Glutamatergic neuron (in vitro differentiated cells): ENCODE measurements at regions not wholly inside any gene's neighbourhood (a gene's known extent, or its start where the extent isn't known, plus 50 kb on each side); places are given as distances from the start of the nearest gene placed in this dataset.

Experiments used
- DNase-seq: peaks from one replicate; pipeline ENCODE4 v3.0.0; 2022
- H3K27ac Mint-ChIP-seq: one replicate; pipeline ENCODE4 v1.8.0; 2020; ENCODE audit warnings: mild to moderate bottlenecking, mixed read lengths, inconsistent platforms; ENCODE audit not compliant: unreplicated experiment
- H3K27me3 Mint-ChIP-seq: one replicate; pipeline ENCODE4 v1.8.0; 2020; ENCODE audit warnings: mild to moderate bottlenecking, moderate library complexity, mixed read lengths, inconsistent platforms; ENCODE audit not compliant: unreplicated experiment
- H3K36me3 Mint-ChIP-seq: one replicate; pipeline ENCODE4 v1.8.0; 2020; ENCODE audit warnings: mild to moderate bottlenecking, mixed read lengths, inconsistent platforms; ENCODE audit not compliant: unreplicated experiment
- H3K4me1 Mint-ChIP-seq: one replicate; pipeline ENCODE4 v1.8.0; 2020; ENCODE audit warnings: mild to moderate bottlenecking, low read depth, mixed read lengths, inconsistent platforms; ENCODE audit not compliant: unreplicated experiment
- H3K4me3 Mint-ChIP-seq: one replicate; pipeline ENCODE4 v1.8.0; 2020; ENCODE audit warnings: mild to moderate bottlenecking, mixed read lengths, inconsistent platforms; ENCODE audit not compliant: unreplicated experiment
- H3K9me3 Mint-ChIP-seq: one replicate; pipeline ENCODE4 v1.8.0; 2020; ENCODE audit warnings: mild to moderate bottlenecking, moderate library complexity, mixed read lengths, inconsistent platforms; ENCODE audit not compliant: unreplicated experiment
- TF ChIP-seq, protein P1 (sequence below): fragments of 200-600 bp; sonication (generic); IDR thresholded peaks from one replicate; pipeline ENCODE4 v1.5.0; 2021; ENCODE audit not compliant: partially characterized antibody, unreplicated experiment

DNA sequence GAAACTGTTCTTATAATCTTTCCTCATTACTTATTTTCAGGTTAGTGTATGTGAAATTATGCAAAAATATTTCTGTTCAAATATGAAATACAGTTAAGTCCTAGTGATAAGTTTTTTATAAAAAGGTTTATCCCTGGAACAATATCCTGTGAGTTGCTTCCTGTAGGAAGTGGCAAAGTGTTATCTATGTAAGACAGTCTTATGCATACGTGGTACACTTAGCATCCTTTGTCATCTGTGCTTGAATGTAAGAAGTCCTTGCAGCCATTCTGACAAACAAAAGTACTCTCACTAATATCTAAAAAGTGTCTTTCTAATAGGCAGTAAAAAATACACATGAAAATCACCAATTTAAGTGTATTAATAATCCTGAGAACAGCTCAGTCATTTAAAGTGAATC lies 372.5 kb upstream of the BCHE start:
- DNase-seq: no peak
- H3K36me3 Mint-ChIP-seq: no peaks in the 10 kb centered on the region
- TF ChIP-seq, protein P1, sequence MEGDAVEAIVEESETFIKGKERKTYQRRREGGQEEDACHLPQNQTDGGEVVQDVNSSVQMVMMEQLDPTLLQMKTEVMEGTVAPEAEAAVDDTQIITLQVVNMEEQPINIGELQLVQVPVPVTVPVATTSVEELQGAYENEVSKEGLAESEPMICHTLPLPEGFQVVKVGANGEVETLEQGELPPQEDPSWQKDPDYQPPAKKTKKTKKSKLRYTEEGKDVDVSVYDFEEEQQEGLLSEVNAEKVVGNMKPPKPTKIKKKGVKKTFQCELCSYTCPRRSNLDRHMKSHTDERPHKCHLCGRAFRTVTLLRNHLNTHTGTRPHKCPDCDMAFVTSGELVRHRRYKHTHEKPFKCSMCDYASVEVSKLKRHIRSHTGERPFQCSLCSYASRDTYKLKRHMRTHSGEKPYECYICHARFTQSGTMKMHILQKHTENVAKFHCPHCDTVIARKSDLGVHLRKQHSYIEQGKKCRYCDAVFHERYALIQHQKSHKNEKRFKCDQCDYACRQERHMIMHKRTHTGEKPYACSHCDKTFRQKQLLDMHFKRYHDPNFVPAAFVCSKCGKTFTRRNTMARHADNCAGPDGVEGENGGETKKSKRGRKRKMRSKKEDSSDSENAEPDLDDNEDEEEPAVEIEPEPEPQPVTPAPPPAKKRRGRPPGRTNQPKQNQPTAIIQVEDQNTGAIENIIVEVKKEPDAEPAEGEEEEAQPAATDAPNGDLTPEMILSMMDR: no peak
- H3K9me3 Mint-ChIP-seq: no peaks in the 10 kb centered on the region
- no peaks in the 10 kb centered on the region for H3K27me3 Mint-ChIP-seq
- no peak overlapping the region for H3K27ac Mint-ChIP-seq
- H3K4me3 Mint-ChIP-seq: no peak overlapping the region
- no peaks in the 10 kb centered on the region for H3K4me1 Mint-ChIP-seq

DNA sequence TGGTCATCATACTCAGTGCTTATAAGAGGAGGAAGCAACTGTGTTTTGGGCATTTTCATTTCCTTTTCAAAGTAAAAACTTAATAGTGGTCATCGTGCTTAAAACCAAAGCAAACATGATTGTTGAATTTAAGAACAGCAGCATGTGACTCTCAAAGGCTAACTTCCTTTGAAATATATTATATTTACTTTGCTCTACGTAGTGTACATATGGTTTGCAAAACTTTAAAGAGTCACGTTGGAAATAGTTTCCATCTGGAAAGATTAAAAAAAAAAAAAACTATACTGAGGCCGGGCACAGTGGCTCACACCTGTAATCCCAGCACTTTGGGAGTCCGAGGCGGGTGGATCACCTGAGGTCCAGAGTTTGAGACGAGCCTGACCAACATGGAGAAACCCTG lies 367.9 kb upstream of the BCHE start:
- TF ChIP-seq, protein P1: no peak
- no peak overlapping the region for H3K4me3 Mint-ChIP-seq
- no peak for DNase-seq
- no peaks in the 10 kb centered on the region for H3K36me3 Mint-ChIP-seq
- no peaks in the 10 kb centered on the region for H3K4me1 Mint-ChIP-seq
- H3K27ac Mint-ChIP-seq: no peak overlapping the region
- no peaks in the 10 kb centered on the region for H3K27me3 Mint-ChIP-seq
- H3K9me3 Mint-ChIP-seq: no peaks in the 10 kb centered on the region

DNA sequence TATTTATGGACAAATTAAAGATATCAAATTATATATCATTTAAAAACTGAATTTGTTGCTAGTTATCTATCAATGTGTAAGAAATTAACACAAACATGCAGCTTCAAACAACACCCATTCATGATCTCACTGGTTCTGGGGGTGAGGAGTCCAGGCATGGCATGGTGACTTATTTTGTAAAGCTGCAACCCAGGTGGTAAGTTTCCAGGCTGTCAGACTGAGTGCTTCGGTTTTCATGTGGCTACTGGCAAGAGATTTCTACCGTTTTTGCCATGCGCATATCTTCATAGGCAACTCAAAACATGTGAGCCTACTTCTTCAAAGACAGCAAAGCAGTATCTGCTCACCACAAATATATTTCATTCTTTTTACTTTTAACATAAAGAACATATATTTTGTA lies 364.3 kb upstream of the BCHE start:
- Mint-ChIP-seq H3K27ac (no peak overlapping the region), H3K4me1 (no peaks in the 10 kb centered on the region), H3K36me3 (no peaks in the 10 kb centered on the region), H3K27me3 (no peaks in the 10 kb centered on the region), H3K4me3 (no peak overlapping the region), H3K9me3 (no peaks in the 10 kb centered on the region)
- TF ChIP-seq, protein P1: no peak
- no peak for DNase-seq

DNA sequence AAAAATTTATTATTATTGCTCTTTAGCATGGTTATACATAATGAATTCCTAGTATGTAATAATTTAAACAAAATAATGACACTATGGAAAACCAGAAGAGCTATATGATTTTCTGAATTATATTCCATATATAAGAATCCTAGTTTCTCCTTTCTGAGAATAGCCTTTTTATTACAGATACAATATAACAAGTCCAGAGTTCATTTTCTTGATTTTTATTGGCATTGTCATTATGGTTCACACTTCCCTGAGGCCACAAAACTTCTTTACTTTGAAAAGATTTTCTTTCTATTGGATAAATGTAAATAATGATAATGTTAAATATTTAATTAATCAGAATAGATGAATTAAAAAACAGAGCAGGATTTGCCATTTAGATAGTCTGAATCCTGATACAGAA lies 362.3 kb upstream of the BCHE start:
- H3K4me1 Mint-ChIP-seq: no peaks in the 10 kb centered on the region
- no peaks in the 10 kb centered on the region for H3K27me3 Mint-ChIP-seq
- DNase-seq: no peak
- no peak overlapping the region for H3K27ac Mint-ChIP-seq
- H3K4me3 Mint-ChIP-seq: no peak overlapping the region
- H3K36me3 Mint-ChIP-seq: no peaks in the 10 kb centered on the region
- TF ChIP-seq, protein P1: no peak
- no peaks in the 10 kb centered on the region for H3K9me3 Mint-ChIP-seq

DNA sequence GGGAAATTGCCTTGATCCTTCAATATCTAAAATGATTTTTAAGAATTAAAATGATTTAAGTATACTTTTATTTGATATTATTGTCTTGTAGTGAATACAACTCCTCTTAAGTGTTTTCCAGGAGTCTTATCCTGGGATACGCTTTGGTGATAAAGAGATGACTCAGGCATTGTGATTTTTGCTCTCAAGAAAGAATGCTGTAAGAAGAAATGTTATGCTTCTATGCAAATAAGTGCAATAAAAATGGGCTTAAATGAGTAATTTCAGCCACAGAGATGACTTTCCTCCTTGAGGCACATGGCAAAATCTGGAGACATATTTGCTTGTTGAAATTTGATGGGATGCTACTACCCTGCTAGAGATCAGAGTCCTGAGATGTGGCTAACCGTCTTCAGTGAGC lies 358.6 kb upstream of the BCHE start:
- Mint-ChIP-seq H3K4me3 (no peak overlapping the region), H3K9me3 (no peaks in the 10 kb centered on the region)
- TF ChIP-seq, protein P1: no peak

More for the DNA sequence above, 358.6 kb upstream of the BCHE start:
- Mint-ChIP-seq H3K36me3 (no peaks in the 10 kb centered on the region), H3K27me3 (no peaks in the 10 kb centered on the region), H3K4me1 (no peaks in the 10 kb centered on the region), H3K27ac (no peak overlapping the region)
- DNase-seq: no peak
